K562 (cell line): ENCODE measurements at regions not wholly inside any gene's neighbourhood (a gene's known extent, or its start where the extent isn't known, plus 50 kb on each side); places are given as distances from the start of the nearest gene placed in this dataset.

Experiments
- CHD2 ChIP-seq: IDR thresholded peaks from 2 replicates; pipeline ENCODE4 v1.6.1; 2011; ENCODE audit warnings: low read depth, low read length
- HDAC2 ChIP-seq: fragments of 450-650 bp; IDR thresholded peaks from 2 replicates; pipeline ENCODE4 v1.6.1; 2016; ENCODE audit warnings: mild to moderate bottlenecking
- MGA ChIP-seq: fragments of 450-650 bp; IDR thresholded peaks from 2 replicates; pipeline ENCODE4 v1.6.1; 2016; ENCODE audit warnings: mild to moderate bottlenecking, moderate library complexity
- NR4A1 ChIP-seq, 2 experiments: fragments of 250-450 bp in 1 of 2; fragments of 450-650 bp in 1 of 2; sonication (Bioruptor Pico) in 1 of 2; IDR thresholded peaks; 2 replicates each; pipeline versions ENCODE4 v1.4.0 to v1.6.1; 2016 to 2020; ENCODE audit warnings: mild to moderate bottlenecking in 2 of 2, missing compliant biosample characterization in 1 of 2, missing genetic modification characterization in 1 of 2, moderate library complexity in 1 of 2
- POLR2H ChIP-seq: IDR thresholded peaks from 2 replicates; pipeline ENCODE4 v1.6.1; 2016; ENCODE audit warnings: missing genetic modification characterization, low read depth, mild to moderate bottlenecking, control low read depth, missing compliant biosample characterization, moderate library complexity
- THAP7 ChIP-seq: fragments of 250-450 bp; sonication (Bioruptor Pico); IDR thresholded peaks from 2 replicates; pipeline ENCODE4 v1.5.0; 2021
- WHSC1 ChIP-seq: IDR thresholded peaks from one replicate; pipeline ENCODE4 v1.6.1; 2012; ENCODE audit warnings: low read length, control low read depth, inconsistent platforms
- ZNF592 ChIP-seq: fragments of 450-650 bp; IDR thresholded peaks from 2 replicates; pipeline ENCODE4 v1.6.1; 2017; ENCODE audit warnings: antibody characterized with exemption, mild to moderate bottlenecking

- TF ChIP-seq MGA (0 out of 2 replicates have a peak, but pooled peaks have one; percentile 8), HDAC2 (peak; percentile 51), NR4A1 (CRISPR knock-in tag; IDR thresholded peaks at IDR 0.05) (no peak), NR4A1 (tag; IDR thresholded peaks at IDR 0.05) (no peak; the same call in 1 of the 2 replicates), WHSC1 (no peak), ZNF592 (peak; percentile 91), POLR2H (peak; percentile 94), CHD2 (no peak), THAP7 (CRISPR knock-in tag) (no peak)
Observed at GRCh38 chr19:46954993-46955812, 64.4 kb upstream of the NPAS1 start (continued).
